Muscle layer of duodenum (tissue), 2 donors: ENCODE measurements at regions not wholly inside any gene's neighbourhood (a gene's known extent, or its start where the extent isn't known, plus 50 kb on each side); places are given as distances from the start of the nearest gene placed in this dataset.

Experiments
- H3K27ac ChIP-seq: one replicate; pipeline ENCODE4 v1.7.0; 2013; ENCODE audit warnings: mild to moderate bottlenecking, low read length
- H3K27me3 ChIP-seq: one replicate; pipeline ENCODE4 v1.7.0; 2013; ENCODE audit warnings: low read depth, mild to moderate bottlenecking, control low read depth, low read length
- H3K36me3 ChIP-seq, 2 donors: one replicate each; pipeline ENCODE4 v1.7.0; 2013; ENCODE audit warnings: low read length in 2 of 2, control low read depth in 1 of 2, mild to moderate bottlenecking in 1 of 2; ENCODE audit not compliant: insufficient read depth in 2 of 2, control insufficient read depth in 1 of 2
- H3K4me1 ChIP-seq, 2 donors: one replicate each; pipeline ENCODE4 v1.7.0; 2013; ENCODE audit warnings: low read length in 2 of 2, mild to moderate bottlenecking in 2 of 2, control low read depth in 1 of 2, moderate library complexity in 1 of 2; ENCODE audit not compliant: insufficient read depth in 2 of 2, control insufficient read depth in 1 of 2
- H3K4me3 ChIP-seq, 2 donors: one replicate each; pipeline ENCODE4 v1.7.0; 2013; ENCODE audit warnings: low read length in 2 of 2, low read depth in 1 of 2, mild to moderate bottlenecking in 1 of 2
- H3K9me3 ChIP-seq, 2 donors: one replicate each; pipeline ENCODE4 v1.7.0; 2013; ENCODE audit warnings: low read length in 2 of 2, control low read depth in 1 of 2, mild to moderate bottlenecking in 1 of 2; ENCODE audit not compliant: control insufficient read depth in 1 of 2
- donor health status: healthy.

DNA sequence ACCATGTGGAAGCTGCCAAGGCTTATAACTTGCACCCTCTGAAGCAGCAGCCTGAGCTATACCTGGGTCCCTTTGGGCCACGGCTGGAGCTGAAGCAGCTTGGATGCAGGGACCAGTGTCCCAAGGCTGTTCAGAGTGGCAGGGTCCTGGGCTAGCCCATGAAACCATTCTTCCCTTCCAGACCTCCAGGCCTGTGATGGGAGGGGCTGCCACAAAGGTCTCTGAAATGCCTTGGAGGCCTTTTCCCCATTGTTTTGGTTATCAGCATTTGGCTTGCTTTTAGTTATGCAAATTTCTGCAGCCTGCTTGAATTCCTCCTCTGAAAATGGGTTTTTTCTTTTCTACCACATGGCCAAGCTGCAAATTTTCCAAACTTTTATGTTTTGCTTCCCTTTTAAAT is 433.7 kb upstream of the ACO1 start:
- no peak overlapping the region for H3K27ac ChIP-seq
- H3K36me3 ChIP-seq: no peaks in the 10 kb centered on the region
- H3K4me1 ChIP-seq: no peaks in the 10 kb centered on the region
- H3K27me3 ChIP-seq: no peaks in the 10 kb centered on the region
- peak overlapping the region in 1 of 2 donors; percentile 3 for H3K4me3 ChIP-seq
- H3K9me3 ChIP-seq: peaks cover 0 to 9% of the 10 kb centered on the region in 2 donors

DNA sequence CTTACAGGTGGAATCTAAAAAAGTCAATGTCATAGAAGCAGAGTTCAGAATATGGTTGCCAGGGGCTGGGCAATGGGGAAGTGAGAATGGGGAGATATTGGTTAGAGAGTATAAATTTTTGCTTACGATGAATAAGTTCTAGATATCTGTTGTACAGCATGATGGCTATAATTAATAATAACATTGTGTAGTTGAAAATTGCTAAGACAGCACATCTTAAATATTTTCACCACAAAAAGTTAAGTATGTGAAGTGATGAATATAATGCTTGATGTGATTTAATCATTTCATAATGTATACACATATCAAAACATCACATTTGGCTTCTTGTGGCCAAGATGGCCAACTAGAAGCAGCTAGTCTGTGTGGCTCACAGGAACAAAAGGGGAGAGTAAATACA is 425.9 kb upstream of the ACO1 start:
- Histone ChIP-seq H3K27ac (no peak overlapping the region), H3K36me3 (no peaks in the 10 kb centered on the region), H3K4me1 (no peaks in the 10 kb centered on the region), H3K27me3 (no peaks in the 10 kb centered on the region), H3K4me3 (no peak overlapping the region), H3K9me3 (peaks cover 0 to 21% of the 10 kb centered on the region in 2 donors)

DNA sequence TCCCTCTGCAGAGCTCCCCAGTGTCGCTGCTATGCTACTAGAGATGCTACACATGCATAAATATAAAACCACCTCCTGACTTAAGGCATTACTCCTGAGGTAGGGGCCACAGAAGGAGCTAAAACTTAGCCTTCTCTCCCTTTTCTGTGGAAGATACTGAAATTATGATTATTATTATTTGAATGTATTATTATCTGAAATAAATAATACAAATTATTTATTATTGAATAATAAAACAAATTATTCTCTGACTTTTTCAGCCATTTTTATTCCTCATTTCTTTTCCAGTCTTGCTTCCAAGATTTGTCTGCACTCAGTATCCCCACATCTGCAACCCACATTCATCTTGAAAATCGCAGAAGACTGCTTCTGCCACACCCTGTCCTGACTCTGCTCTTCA is 414.9 kb upstream of the ACO1 start:
- H3K9me3 ChIP-seq: peaks cover 0 to 3% of the 10 kb centered on the region in 2 donors
- no peak overlapping the region for H3K4me3 ChIP-seq
- no peaks in the 10 kb centered on the region for H3K4me1 ChIP-seq
- H3K27ac ChIP-seq: no peak overlapping the region
- no peaks in the 10 kb centered on the region for H3K27me3 ChIP-seq
- no peaks in the 10 kb centered on the region for H3K36me3 ChIP-seq

DNA sequence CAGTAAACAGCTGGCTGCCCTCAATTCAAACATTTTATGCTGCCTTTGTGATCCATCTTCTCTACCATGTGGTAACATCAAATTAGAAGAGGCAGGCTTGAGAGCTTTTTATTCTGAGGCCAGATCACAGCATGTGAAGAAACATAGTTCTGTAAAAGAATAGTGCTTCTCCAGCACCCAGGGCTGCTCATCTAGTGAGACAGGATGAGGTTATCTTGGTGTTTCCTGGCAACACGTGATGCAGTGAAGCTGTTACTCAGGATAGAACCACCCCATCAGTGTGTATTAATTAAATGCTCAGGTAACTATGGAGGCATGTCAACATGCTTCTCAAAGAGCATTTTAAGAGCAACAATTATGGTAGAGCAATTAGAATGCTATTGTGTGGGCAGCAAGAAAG is 400.5 kb upstream of the ACO1 start:
- H3K36me3 ChIP-seq: no peaks in the 10 kb centered on the region
- H3K9me3 ChIP-seq: peaks cover 0 to 8% of the 10 kb centered on the region in 2 donors

DNA sequence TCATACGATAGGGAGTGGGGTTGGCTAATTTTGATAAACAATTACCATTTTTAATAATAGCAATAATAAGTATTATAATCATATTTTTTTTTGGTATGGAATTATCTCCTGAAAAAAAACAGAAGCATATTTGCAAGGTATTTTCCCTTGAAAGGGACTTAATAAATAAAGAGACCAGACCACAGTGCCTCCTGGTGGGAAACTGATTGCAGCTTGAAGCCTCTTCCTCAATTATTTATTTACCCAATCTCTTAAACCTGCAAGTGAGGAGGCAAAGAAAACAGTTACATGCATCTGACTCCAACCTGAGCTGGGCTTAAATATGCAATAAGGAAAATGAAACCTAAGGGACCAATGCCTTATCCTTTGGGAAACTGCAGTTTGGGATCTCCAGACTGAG is 388.1 kb upstream of the ACO1 start:
- no peak overlapping the region for H3K27ac ChIP-seq
- H3K9me3 ChIP-seq: peaks cover 0 to 3% of the 10 kb centered on the region in 2 donors
- no peak overlapping the region for H3K4me3 ChIP-seq
- H3K27me3 ChIP-seq: no peaks in the 10 kb centered on the region
- H3K36me3 ChIP-seq: no peaks in the 10 kb centered on the region
- no peaks in the 10 kb centered on the region for H3K4me1 ChIP-seq

More for the DNA sequence above, 400.5 kb upstream of the ACO1 start:
- no peaks in the 10 kb centered on the region for H3K27me3 ChIP-seq
- H3K27ac ChIP-seq: no peak overlapping the region
- H3K4me3 ChIP-seq: no peak overlapping the region
- H3K4me1 ChIP-seq: peaks cover 0 to 4% of the 10 kb centered on the region in 2 donors

DNA sequence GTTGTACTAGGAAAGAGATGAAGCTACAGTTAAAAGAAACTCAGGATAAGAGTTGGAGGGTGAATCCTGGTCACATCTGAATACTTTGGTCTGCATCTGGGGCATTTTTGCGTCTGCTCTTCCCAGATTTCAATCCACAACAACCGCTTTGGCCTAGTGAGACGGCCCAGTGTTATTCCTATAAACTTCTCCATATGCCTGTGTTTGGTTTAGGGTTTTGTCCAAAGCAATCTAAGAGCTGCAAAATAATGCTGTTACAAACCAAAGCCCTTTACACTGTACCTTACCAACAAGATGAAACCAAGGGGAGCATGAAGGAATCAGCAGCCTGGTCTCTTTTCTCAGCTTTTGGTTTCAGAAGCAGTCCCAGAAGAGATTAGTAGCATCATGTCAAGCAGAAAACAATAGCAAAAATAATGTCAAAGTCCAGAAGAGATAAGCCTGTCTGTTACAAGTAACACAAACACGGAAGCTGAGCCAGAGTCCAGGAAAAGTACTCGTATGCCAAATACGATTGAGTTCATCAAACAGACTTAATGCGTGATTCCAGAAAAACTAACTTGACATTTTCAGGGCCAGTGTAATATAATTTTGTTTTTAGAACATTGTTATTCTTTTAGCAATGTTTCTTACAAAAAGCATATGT is 379.9 kb upstream of the ACO1 start:
- no peaks in the 10 kb centered on the region for H3K9me3 ChIP-seq
- no peak overlapping the region for H3K27ac ChIP-seq
- H3K36me3 ChIP-seq: no peaks in the 10 kb centered on the region
- H3K4me1 ChIP-seq: no peaks in the 10 kb centered on the region
- no peaks in the 10 kb centered on the region for H3K27me3 ChIP-seq
- H3K4me3 ChIP-seq: no peak overlapping the region

DNA sequence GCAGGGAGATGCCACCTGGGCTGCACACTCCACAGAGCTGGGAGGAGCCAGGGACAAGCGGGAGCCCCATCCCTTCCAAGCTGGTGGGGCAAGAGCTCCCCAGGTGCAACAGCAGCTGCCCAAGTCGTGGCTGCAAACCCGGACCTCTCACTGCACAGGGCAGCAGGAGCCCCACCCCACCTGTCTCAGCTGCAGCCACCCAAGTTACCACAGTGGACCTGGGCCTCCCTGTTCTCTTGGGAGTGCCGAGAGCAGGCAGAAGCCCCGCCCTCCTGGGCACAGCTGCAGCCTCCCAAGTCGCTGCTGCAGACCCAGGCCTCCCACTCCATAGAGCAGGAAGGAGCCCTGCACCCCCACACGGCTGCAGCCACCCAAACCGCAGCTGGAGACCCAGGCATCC is 374.1 kb upstream of the ACO1 start:
- H3K4me1 ChIP-seq: no peaks in the 10 kb centered on the region
- H3K9me3 ChIP-seq: no peaks in the 10 kb centered on the region
- no peak overlapping the region for H3K27ac ChIP-seq
- no peaks in the 10 kb centered on the region for H3K36me3 ChIP-seq
- H3K4me3 ChIP-seq: no peak overlapping the region
- no peaks in the 10 kb centered on the region for H3K27me3 ChIP-seq

DNA sequence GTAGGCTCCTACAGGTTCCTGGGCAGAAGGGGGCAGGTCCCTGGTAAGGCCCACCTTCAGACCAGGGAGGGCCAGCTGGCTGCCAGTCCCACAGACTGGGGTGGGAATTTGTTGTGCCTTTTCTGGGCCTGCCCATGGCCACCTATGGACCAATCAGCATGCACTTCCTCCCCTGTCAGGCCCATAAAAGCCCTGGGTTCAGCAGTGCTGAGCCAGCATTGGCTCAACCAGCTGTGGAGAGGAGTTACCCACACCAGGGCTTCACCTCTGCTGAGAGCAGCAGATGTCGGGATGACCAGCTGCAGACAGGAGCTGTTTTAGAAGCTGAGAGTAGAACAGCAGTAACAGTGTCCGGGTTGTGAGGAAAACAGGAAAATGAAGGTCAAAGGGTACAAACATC is 373.4 kb upstream of the ACO1 start:
- Histone ChIP-seq H3K27ac (no peak overlapping the region), H3K4me1 (no peaks in the 10 kb centered on the region), H3K27me3 (no peaks in the 10 kb centered on the region), H3K9me3 (peaks cover 0 to 3% of the 10 kb centered on the region in 2 donors), H3K36me3 (no peaks in the 10 kb centered on the region), H3K4me3 (no peak overlapping the region)

DNA sequence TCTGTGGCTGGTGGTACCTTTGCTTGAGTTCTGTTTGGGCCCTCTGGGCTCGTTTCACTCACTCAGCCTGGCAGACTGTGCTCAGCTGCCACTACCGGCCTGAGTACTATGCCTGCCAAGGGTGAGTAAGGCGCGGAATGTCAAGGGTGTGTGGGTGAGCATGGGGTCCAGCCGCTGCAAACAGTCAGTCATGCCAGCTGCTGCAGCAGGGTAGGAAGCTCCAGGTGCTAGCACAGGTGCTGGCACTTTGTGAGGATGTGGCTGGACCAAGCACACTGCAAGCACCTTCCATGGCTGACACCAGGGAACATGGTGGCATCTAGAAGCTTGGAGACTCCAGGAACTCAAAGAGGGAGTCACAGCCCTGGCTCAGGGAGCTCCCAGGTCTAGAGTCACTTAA is 368.6 kb upstream of the ACO1 start:
- H3K27ac ChIP-seq: no peak overlapping the region
- no peaks in the 10 kb centered on the region for H3K27me3 ChIP-seq
- peaks cover 0 to 6% of the 10 kb centered on the region in 2 donors for H3K9me3 ChIP-seq
- H3K36me3 ChIP-seq: no peaks in the 10 kb centered on the region
- no peak overlapping the region for H3K4me3 ChIP-seq
- no peaks in the 10 kb centered on the region for H3K4me1 ChIP-seq

DNA sequence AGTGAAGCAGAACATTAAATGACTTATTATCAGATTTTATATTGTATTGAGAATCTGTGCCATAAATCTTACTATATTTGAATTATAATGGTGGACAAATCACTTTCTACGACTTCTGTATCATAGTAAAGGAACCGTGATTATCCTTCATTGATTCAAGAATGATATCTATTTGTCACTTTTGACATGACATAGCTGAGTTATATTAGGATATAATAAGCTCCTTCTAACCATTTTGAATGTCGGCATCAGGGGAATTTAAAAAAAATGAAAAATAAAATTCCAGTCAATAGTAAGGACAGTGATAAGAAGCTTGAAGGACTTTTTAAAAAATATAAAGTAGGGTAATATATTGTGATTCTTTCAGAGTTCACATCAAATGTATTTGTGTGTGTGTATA is 338.9 kb upstream of the ACO1 start:
- no peaks in the 10 kb centered on the region for H3K27me3 ChIP-seq
- H3K36me3 ChIP-seq: no peaks in the 10 kb centered on the region
- no peaks in the 10 kb centered on the region for H3K9me3 ChIP-seq
- no peaks in the 10 kb centered on the region for H3K4me1 ChIP-seq
- no peak overlapping the region for H3K27ac ChIP-seq
- H3K4me3 ChIP-seq: no peak overlapping the region

DNA sequence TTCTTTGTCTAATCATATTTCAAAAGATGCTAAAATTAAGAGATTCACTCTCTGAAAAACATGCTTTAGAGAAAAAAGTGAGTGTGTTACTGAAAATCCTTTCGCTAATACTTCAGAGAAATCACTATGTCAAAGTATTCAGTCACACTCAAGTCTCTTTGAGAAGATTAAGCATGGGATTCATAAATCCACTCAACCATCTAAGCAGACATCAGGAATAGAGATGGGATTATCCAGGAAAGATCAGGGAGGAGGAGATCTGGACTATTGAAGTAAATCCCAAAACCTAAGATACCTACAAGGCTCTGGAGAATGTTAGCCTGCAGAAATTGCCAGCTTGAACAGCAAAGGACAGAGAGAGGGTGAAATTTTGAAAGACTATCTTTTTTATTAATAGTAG is 317.2 kb upstream of the ACO1 start:
- Histone ChIP-seq H3K36me3 (no peaks in the 10 kb centered on the region), H3K4me3 (no peak overlapping the region), H3K9me3 (no peaks in the 10 kb centered on the region), H3K27me3 (no peaks in the 10 kb centered on the region), H3K4me1 (no peaks in the 10 kb centered on the region), H3K27ac (no peak overlapping the region)

DNA sequence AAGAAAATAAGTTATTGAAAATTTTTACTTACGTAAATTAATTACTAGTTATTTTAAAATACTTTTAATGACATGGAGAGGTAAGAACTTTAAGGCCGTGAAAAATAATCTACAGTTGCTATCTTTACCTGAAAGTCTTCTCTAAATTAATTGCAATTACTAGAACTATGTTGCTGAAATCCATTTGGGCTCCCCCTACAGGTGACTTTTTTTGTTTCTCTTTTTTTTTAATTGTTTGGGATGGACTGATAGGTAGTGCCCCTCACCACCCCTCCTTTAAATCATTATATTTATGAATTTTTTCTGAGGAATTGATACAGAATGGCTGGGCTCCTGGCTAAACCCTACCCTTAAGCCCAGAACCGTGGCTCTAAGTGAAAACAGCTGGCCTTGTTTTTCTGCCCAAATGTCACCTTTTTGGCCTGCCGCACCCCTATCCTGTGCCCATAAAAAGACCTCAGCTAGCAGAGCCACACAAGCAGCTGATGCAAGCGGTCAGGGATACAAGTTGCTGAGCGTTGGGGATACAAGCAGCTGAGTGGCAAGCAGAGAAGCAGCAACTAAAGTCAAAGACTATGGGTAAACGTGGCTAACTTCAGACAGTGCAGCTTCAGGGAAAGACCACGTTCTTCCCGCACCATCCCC is 315.2 kb upstream of the ACO1 start:
- H3K9me3 ChIP-seq: no peaks in the 10 kb centered on the region
- no peaks in the 10 kb centered on the region for H3K36me3 ChIP-seq
- no peaks in the 10 kb centered on the region for H3K4me1 ChIP-seq
- H3K27ac ChIP-seq: no peak overlapping the region
- H3K27me3 ChIP-seq: no peaks in the 10 kb centered on the region
- H3K4me3 ChIP-seq: no peak overlapping the region
